Muscle of back (tissue), 3 donors: ENCODE measurements at regions not wholly inside any gene's neighbourhood (a gene's known extent, or its start where the extent isn't known, plus 50 kb on each side); places are given as distances from the start of the nearest gene placed in this dataset.

Source experiments
- DNase-seq, 3 donors: peaks; one replicate each; pipeline versions ENCODE4 v3.0.0 to v3.0.0-alpha.2; 2013

- DNase-seq: no peak
Observed at GRCh38 chr3:83092521-83093221, 1331.2 kb upstream of the GBE1 start.

DNA sequence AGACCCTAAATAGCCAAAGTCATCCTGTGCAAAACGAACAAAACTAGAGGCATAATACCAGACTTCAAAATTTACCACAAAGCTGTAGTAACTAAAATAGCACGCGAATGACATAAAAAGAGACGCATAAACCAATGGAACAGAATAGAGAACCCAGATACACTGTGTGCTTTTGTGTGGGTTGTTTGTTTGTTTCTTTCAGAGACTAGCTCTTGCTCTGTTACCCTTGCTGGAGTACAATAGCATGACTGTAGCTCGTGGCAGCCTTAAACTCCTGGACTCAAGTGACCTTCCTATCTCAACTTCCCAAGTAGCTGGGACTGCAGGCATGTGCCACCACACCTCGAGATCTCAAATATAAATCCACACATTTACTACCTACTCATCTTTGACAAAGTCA is 1314.6 kb upstream of the GBE1 start:
- no peak for DNase-seq

DNA sequence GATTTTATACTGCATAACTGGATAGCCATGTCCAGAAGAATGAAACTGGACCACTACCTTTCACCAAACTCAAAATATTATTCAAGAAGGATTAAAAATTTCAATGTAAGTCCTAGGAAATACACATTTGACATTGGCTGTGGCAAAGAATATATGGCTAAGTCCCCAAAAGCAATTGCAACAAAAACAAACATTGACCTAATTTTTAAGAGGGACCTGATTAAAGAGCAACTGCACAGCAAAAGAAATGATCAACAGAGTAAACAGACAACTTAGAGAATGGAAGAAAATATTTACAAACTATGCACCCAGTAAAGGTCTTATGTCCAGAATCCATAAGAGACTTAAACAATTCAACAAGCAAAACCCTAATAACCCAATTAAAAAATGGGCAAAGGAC is 1313.0 kb upstream of the GBE1 start:
- no peak for DNase-seq

DNA sequence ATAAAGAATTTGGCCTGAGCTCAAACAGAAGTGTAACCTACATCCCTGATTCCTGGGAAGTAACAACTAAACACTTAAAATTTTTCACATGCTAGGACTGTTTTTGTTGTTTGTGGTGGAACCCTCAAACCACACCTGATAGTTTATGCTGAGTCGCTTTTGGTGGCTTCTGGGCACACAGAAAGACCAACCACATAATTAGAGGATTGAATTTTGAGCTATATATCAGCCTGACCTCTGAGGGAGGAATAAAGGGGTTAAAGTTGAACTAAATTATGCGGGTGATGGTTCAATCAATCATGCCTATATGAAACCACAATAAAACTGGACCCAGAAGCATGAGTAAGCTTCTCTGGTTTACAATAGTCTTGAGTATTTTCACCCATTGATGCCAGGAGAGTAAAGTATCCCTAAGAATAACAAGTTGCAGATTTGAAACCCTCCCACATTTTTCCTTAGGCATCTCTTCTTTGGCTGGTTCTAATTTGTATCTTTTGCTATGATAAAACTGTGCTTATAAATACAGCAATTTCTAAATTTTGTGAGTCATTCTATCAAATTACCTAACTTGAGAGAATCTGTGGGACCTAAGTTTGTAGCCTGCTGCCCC is 1304.5 kb upstream of the GBE1 start:
- no peak for DNase-seq

DNA sequence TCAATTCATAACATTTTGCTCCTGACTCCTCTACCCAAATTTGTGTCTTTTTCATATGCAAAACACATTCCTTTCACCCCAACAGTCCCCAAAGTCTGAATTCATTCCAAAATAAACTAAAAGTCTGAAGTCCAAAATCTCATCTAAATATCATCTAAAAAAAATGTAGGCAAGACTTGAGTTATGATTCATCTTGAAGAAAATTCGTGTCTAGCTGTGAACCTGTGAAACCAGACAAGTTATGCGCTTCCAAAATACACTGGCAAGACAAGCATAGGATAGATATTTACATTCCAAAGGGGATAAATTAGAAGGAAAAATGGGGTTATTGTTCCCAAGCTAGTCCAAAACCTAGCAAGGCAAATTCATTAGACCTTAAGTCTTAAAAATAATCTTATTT is 1302.0 kb upstream of the GBE1 start:
- no peak for DNase-seq

- DNase-seq: no peak
Observed at GRCh38 chr3:83048556-83048955, 1287.1 kb upstream of the GBE1 start.

DNA sequence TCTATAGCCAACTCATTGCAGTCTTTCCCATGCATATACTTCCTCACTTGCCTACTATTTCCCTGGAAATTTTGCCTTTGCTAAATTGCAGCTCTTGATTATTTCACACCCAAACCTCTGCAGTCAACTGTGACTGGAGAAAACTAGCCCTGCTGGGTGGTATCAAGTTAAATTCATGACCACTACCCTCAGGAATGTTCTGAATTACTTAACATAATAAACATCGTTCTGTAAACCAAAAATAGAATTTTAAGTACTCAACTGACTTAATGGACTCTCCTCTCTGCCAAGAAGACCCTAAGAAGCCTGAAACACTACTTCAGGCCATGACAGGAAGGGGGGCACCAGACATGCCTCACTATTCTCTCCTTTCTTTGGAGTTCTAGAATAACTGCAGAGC is 1278.0 kb upstream of the GBE1 start:
- peak in 1 of 3 donors; percentile 2 for DNase-seq

- DNase-seq: no peak
Observed at GRCh38 chr3:83035704-83036010, 1274.2 kb upstream of the GBE1 start.

DNA sequence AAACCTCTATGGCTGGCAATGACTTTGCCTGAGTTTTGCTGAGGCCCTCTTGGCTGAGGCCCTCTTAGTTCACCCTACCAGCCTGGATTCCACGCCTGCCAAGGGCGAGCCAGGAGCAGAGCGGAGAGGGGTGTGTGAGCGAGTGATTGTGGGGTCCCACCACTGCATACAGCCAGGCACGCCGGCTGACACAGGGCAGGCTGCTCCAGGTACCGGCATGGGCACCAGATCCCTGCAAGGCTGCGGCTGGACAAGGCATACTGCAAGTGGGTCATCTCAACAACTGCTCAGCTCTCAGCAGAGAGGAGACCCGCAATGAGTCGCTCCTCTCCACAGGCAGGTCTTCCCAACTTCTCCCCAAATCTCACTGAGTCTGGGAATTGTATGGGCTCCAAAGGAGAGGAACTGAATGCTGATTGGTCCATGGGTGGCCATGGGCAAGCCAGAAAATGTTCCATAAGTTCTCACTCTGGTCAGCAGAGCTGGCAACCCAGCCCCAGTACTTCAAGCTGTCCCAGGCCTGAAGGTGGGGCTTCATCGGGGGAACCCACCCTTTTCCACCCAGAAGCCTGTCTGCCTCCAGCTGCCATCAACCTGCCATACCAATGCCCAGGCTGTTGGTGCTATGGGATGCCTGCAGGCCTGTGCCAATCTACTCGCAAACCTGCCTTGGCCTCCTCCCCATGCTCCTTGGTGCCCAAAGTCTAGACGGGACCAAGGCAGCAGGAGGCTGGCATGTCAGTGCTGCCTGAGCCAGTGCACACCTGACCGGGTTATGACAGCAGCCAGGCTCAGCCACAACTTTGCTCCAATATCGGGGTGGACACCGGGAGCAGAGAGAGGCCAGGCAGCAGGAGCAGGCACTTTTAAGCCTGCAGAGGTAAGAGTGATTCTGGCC is 1273.6 kb upstream of the GBE1 start:
- DNase-seq: no peak

DNA sequence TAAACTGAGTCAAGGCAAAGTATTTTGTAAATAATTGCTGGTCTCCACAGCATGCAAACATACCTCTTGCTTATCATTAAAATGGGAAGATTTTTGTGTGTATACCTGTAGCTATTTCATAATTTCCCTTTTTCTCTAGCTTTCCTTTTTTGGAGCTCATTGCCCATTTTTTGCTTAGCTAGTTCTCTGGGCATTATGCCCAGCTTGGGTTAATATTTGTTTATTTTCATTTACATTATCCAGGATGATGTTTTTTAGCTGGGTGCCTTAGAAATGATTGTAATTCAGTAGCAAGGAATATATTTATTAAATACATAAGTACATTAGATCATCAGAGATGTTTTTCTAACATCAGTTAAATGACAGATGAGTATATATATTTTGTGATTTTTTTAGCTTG is 1271.7 kb upstream of the GBE1 start:
- DNase-seq: no peak

GRCh38 chr3:83023086-83023485 is 1261.6 kb upstream of the GBE1 start:
- DNase-seq: no peak

DNA sequence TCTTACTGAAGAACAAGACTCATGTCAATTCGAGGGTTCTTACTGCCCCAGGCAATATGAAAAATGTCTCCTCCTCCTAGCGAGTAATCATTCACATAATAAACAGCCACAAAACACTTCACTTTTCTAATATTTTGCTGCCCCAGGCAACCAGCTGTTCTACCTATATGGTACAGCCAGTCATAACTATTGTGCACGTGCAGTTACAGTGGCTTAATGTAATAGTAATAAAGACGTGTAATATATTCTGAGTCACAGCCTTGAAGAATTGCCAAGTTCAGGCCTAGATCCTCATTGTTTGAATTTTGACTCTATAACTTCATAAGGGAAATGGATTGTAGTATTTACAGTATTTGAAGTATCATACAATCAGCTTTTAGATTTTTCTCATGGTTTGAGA is 1250.0 kb upstream of the GBE1 start:
- no peak for DNase-seq

- no peak for DNase-seq
Observed at GRCh38 chr3:83003917-83004316, 1242.5 kb upstream of the GBE1 start.

DNA sequence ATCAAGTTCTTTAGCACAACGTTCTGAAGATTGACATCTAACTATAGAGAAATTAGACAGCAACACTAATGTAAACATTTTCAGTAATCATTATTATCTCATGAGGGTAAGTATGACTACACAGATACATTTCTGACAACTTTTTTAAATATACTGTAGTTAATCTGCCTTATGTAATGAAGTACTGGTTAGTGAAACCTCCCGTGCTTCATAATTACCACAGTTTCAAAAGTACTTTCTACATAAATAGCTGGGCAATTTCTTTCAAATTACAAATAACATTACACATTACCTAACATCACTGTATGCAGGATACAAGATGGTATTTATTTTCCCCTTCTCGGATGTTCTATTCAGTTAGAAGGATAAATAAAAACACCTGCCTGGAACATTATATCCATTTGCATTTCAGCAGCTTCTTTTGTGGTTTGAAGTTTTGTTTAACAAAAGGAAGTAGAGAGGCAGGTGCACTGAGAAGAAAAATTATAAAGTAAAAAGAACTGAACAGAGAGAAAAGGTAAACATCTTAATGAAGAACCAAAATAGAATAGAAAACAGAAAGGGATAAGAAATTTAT is 1241.5 kb upstream of the GBE1 start:
- DNase-seq: no peak

DNA sequence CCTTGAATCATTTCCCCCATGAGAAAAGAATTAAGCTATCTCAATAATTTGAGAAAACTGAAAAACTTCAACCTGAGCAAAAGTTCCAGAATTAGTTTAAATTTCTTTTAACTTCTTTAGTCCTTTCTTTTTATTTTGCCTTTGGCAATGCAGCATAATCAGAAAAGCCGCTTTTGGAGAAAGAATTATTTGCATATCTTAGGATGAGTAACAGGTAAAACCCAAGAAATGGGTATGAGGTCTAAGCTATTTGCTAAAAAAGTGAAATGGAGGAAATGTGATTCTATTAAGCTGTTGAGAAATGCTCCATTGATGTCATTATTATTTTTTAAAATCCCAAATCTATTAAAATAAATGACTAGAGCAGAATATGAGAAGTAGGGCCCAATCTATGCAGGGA is 1238.3 kb upstream of the GBE1 start:
- no peak for DNase-seq

DNA sequence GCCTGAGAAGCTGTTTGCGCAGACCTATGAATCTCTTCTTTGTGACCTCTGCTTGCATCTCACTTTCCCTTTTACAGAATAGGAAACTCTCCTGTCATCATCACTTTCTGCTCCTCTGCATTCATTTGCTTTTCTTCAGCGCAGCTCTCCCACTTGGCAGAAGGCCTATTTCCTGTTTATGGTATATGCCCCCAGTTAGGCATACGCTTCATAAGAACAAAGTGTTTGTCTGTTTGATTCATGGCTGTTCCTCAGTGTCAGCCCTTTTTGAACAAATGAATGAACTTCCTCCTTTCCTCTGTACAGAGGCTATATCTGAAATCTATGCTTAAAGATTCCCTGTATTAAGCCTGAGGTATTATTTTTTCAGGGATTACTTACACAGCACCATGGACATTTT is 1216.9 kb upstream of the GBE1 start:
- no peak for DNase-seq

DNA sequence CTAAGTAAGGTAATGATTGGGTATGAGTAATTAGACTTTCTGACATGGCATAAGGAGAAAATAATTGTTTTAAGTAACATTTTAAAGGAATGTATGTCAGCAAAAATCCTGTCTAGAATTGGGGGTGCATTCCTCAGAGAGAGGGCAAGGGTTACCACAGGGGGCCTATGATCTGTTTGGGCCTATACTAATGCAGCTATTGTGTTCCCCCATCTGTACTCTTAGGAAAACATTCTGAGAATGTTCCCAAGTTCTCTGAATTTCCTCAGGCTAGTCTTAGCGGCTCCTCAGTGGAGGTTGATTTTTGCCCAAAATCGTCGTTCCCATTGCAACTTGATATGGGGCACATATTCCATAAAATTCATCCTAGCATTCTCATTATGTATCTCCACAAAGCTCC is 1216.4 kb upstream of the GBE1 start:
- no peak for DNase-seq

- no peak for DNase-seq
Observed at GRCh38 chr3:82973791-82974190, 1212.3 kb upstream of the GBE1 start.

DNA sequence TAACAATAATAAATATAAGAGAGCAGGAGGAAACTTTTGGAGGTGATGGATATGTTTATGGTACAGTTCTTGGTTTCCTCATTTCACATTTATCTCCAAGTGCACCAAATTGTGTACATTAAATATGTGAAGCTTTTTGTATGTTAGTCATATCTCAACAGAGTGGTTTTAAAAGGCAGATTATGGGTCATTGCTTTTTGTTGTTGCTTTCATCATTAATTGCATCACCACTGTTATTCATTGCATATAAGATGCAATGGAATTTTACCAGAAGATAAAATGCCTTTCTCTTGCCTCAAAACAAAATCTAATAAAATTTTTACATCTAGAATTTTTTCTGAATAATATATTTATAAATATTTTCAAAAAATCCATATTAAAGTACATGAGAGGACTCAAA is 1198.9 kb upstream of the GBE1 start:
- no peak for DNase-seq

GRCh38 chr3:82957696-82958095 is 1196.3 kb upstream of the GBE1 start:
- peak in 1 of 3 donors; percentile 22 for DNase-seq

- DNase-seq: no peak
Observed at GRCh38 chr3:82957079-82957478, 1195.6 kb upstream of the GBE1 start.

DNA sequence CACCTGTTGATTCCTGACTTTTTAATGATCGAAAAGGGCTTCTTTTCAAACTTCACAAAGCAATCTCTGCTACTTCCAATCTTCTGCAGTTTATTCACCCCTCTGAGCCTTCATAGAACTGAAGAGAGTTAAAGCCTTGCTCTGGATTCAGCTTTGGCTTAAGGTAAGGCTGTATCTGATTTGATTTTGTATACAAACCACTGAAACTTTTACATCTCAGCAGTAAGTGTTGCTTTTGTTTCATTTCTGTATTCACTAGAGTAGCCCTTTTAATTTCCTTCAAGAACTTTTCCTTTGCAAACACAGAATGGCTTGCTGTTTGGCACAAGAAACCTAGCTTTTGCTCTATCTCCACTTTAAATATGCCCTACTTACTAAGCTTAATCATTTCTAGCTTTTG is 1193.0 kb upstream of the GBE1 start:
- no peak for DNase-seq

DNA sequence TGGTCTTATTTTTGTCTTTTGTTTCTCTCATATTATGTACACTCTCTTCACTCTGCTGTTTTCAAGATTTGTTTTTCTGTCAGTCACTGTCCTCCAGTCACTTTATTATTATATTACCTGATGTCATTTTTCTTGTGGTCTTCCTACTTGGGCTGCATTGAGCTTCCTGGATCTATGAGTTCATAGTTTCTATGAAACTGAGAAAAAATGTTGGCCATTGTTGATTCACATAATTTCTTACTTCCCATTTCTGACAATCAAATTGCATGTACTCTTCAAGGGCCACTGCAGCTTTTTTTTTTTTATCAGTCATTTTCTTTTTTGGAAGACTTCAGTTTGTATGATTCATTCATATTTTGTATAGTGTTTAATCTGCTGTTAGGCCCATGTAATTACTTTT is 1180.6 kb upstream of the GBE1 start:
- DNase-seq: no peak
